Stomach (tissue), 4 donors: ENCODE measurements at regions not wholly inside any gene's neighbourhood (a gene's known extent, or its start where the extent isn't known, plus 50 kb on each side); places are given as distances from the start of the nearest gene placed in this dataset.

ENCODE experiments used
- EP300 ChIP-seq: sonication (generic); formaldehyde crosslinking; IDR thresholded peaks from one replicate; pipeline ENCODE4 v1.6.1; 2017; ENCODE audit warnings: antibody characterized with exemption
- POLR2A ChIP-seq, 4 donors: fragments of 450-650 bp; IDR thresholded peaks; one replicate each; pipeline ENCODE4 v1.6.1; 2016; ENCODE audit warnings: antibody characterized with exemption in 4 of 4, control low read depth in 2 of 4, mild to moderate bottlenecking in 1 of 4, moderate library complexity in 1 of 4
- POLR2AphosphoS5 ChIP-seq, 3 donors: sonication (generic); formaldehyde crosslinking; IDR thresholded peaks; one replicate each; pipeline ENCODE4 v1.6.1; 2016; ENCODE audit warnings: antibody characterized with exemption in 3 of 3
- TF ChIP-seq, protein P1 (sequence below), 7 experiments: fragments of 450-650 bp in 4 of 7; fragments of 200-600 bp in 3 of 7; sonication (generic) in 3 of 7; IDR thresholded peaks; one replicate each; pipeline ENCODE4 v1.5.1; 2016 to 2019; ENCODE audit warnings: antibody characterized with exemption in 7 of 7, control low read depth in 2 of 7, mild to moderate bottlenecking in 1 of 7

GRCh38 chr16:73563709-73564108, 515.8 kb upstream of the ZFHX3 start:
- TF ChIP-seq EP300 (no peak), POLR2AphosphoS5 (IDR thresholded peaks at IDR 0.05) (no peak), POLR2A (IDR thresholded peaks at IDR 0.05) (no peak)
- TF ChIP-seq, protein P1, sequence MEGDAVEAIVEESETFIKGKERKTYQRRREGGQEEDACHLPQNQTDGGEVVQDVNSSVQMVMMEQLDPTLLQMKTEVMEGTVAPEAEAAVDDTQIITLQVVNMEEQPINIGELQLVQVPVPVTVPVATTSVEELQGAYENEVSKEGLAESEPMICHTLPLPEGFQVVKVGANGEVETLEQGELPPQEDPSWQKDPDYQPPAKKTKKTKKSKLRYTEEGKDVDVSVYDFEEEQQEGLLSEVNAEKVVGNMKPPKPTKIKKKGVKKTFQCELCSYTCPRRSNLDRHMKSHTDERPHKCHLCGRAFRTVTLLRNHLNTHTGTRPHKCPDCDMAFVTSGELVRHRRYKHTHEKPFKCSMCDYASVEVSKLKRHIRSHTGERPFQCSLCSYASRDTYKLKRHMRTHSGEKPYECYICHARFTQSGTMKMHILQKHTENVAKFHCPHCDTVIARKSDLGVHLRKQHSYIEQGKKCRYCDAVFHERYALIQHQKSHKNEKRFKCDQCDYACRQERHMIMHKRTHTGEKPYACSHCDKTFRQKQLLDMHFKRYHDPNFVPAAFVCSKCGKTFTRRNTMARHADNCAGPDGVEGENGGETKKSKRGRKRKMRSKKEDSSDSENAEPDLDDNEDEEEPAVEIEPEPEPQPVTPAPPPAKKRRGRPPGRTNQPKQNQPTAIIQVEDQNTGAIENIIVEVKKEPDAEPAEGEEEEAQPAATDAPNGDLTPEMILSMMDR (IDR thresholded peaks at IDR 0.05), result no peak
